Mesendoderm (in vitro differentiated cells): ENCODE measurements at regions not wholly inside any gene's neighbourhood (a gene's known extent, or its start where the extent isn't known, plus 50 kb on each side); places are given as distances from the start of the nearest gene placed in this dataset.

Source experiments
- DNase-seq: peaks from one replicate; pipeline ENCODE4 v3.0.0; 2013
- H2AK5ac ChIP-seq: 2 replicates; pipeline ENCODE4 v1.6.1; 2013; ENCODE audit warnings: low read length, inconsistent platforms
- H2BK120ac ChIP-seq: 2 replicates; pipeline ENCODE4 v1.6.1; 2013; ENCODE audit warnings: low read depth, mild to moderate bottlenecking, low read length, moderate library complexity, mixed read lengths
- H2BK15ac ChIP-seq: replicated peaks from 2 replicates; pipeline ENCODE4 v1.6.1; 2013; ENCODE audit warnings: low read depth, mild to moderate bottlenecking, moderate library complexity
- H2BK5ac ChIP-seq: 2 replicates; pipeline ENCODE4 v1.6.1; 2013; ENCODE audit warnings: low read length, inconsistent platforms
- H3K18ac ChIP-seq: 2 replicates; pipeline ENCODE4 v1.6.1; 2013; ENCODE audit warnings: mild to moderate bottlenecking, low read length, mixed read lengths
- H3K23ac ChIP-seq: one replicate; pipeline ENCODE4 v1.6.1; 2013; ENCODE audit warnings: low read length
- H3K27ac ChIP-seq: 2 replicates; pipeline ENCODE4 v1.5.1; 2013; ENCODE audit warnings: low read depth, mild to moderate bottlenecking, inconsistent platforms, low read length, moderate library complexity
- H3K27me3 ChIP-seq: 2 replicates; pipeline ENCODE4 v1.6.1; 2013; ENCODE audit warnings: low read length, control low read depth, mild to moderate bottlenecking, inconsistent platforms; ENCODE audit not compliant: insufficient read depth, poor library complexity
- H3K36me3 ChIP-seq: 2 replicates; pipeline ENCODE4 v1.6.1; 2013; ENCODE audit warnings: low read length, inconsistent platforms; ENCODE audit not compliant: control insufficient read depth, insufficient read depth
- H3K4ac ChIP-seq: one replicate; pipeline ENCODE4 v1.6.1; 2013; ENCODE audit warnings: low read depth, mild to moderate bottlenecking, low read length, moderate library complexity
- H3K4me1 ChIP-seq: 2 replicates; pipeline ENCODE4 v1.6.1; 2013; ENCODE audit warnings: low read depth, low read length, inconsistent platforms; ENCODE audit not compliant: control insufficient read depth
- H3K4me2 ChIP-seq: 2 replicates; pipeline ENCODE4 v1.6.1; 2013; ENCODE audit warnings: low read length
- H3K4me3 ChIP-seq: 2 replicates; pipeline ENCODE4 v1.5.1; 2013; ENCODE audit warnings: mild to moderate bottlenecking, low read length
- H3K56ac ChIP-seq: one replicate; pipeline ENCODE4 v1.6.1; 2013; ENCODE audit warnings: low read length
- H3K79me1 ChIP-seq: 2 replicates; pipeline ENCODE4 v1.6.1; 2013; ENCODE audit warnings: low read length, inconsistent platforms
- H3K79me2 ChIP-seq: 2 replicates; pipeline ENCODE4 v1.6.1; 2013; ENCODE audit warnings: mild to moderate bottlenecking, low read length; ENCODE audit not compliant: control insufficient read depth, insufficient read depth
- H3K9ac ChIP-seq: 2 replicates; pipeline ENCODE4 v1.6.1; 2013; ENCODE audit warnings: low read length, inconsistent platforms
- H4K5ac ChIP-seq: one replicate; pipeline ENCODE4 v1.6.1; 2013; ENCODE audit warnings: low read length
- H4K8ac ChIP-seq: one replicate; pipeline ENCODE4 v1.6.1; 2013; ENCODE audit warnings: low read depth, mild to moderate bottlenecking, control low read depth, low read length, moderate library complexity
- WGBS: extraction: QIAGEN DNeasy Blood & Tissue Kit; methylation state at CpG from one replicate; pipeline ENCODE4 v1.1.7; 2013; ENCODE audit warnings: low lambda C conversion rate, missing lambda C conversion rate; ENCODE audit not compliant: insufficient coverage; ENCODE audit errors: extremely low coverage; 5-methylcytosine and 5-hydroxymethylcytosine counted together

DNA sequence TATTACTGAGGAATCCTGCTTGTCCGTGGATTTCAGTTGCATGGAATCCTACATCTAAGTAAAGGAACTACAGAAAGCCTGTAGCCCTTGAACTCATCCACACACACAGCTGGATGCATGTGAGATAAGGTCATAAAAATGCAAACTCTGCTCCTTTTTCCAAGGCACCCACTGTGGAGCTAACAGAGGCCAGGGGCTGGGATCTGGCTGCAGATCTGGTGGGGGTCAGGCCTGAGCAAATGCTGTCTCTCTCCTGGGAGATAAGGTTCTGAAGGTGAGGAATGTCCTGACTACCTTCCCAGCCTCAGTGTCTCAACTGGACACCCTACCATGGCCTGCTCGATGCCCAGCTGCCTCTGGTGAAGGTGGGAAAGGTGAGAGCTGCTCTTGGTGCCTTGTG lies 321.5 kb downstream of the LRFN2 start:
- H3K27ac ChIP-seq: peak overlapping the region; percentile 3
- H4K8ac ChIP-seq: no peak overlapping the region
- H4K5ac ChIP-seq: no peak overlapping the region
- H2BK15ac ChIP-seq: no peak overlapping the region
- no peak overlapping the region for H3K18ac ChIP-seq
- no peak overlapping the region for H3K4ac ChIP-seq
- H3K4me1 ChIP-seq: peaks cover 26% of the 10 kb centered on the region
- H3K79me2 ChIP-seq: no peaks in the 10 kb centered on the region
- H3K4me3 ChIP-seq: no peak overlapping the region
- no peak overlapping the region for H2BK120ac ChIP-seq
- H3K79me1 ChIP-seq: no peaks in the 10 kb centered on the region
- H2BK5ac ChIP-seq: peak overlapping the region; percentile 81
- no peak overlapping the region for H3K9ac ChIP-seq
- H3K23ac ChIP-seq: no peak overlapping the region
- H3K36me3 ChIP-seq: no peaks in the 10 kb centered on the region
- peak overlapping the region; percentile 80 for H2AK5ac ChIP-seq
- H3K27me3 ChIP-seq: no peaks in the 10 kb centered on the region
- no peak overlapping the region for H3K4me2 ChIP-seq
- no CpG with 5 or more reads among the region's 2 CpGs for WGBS
- H3K56ac ChIP-seq: peak overlapping the region; percentile 39
- DNase-seq: peak; percentile 88

DNA sequence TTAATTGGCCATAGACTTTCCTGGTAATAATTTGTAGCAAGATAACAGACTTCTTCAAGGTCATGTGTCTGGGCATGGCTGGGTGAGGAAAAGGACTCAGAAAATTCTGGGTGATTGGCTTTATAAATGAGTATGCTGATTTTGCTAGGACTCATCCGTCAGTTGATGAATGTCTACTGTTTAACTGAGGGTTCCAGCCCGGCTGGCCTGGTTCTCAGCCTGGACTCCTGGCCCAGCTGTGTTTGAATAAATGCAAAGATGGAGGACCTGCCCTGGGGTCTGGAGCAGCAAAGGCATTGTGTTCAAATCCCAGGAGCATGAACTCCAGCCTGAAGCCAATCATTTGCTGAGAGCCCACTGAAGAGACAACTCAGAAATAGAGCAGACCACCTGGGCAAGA lies 323.2 kb downstream of the LRFN2 start:
- Histone ChIP-seq H3K4ac (no peak overlapping the region), H2BK15ac (no peak overlapping the region), H3K27me3 (no peaks in the 10 kb centered on the region), H2AK5ac (no peak overlapping the region), H3K27ac (no peak overlapping the region), H3K23ac (no peak overlapping the region), H3K36me3 (no peaks in the 10 kb centered on the region), H3K18ac (no peak overlapping the region), H3K4me2 (no peak overlapping the region), H3K56ac (no peak overlapping the region), H3K4me1 (peaks cover 20% of the 10 kb centered on the region), H4K5ac (no peak overlapping the region), H3K79me1 (no peaks in the 10 kb centered on the region), H2BK120ac (no peak overlapping the region), H2BK5ac (no peak overlapping the region), H3K9ac (no peak overlapping the region), H3K79me2 (no peaks in the 10 kb centered on the region), H3K4me3 (no peak overlapping the region), H4K8ac (no peak overlapping the region)
- no peak for DNase-seq
- no CpG with 5 or more reads among the region's 2 CpGs for WGBS

DNA sequence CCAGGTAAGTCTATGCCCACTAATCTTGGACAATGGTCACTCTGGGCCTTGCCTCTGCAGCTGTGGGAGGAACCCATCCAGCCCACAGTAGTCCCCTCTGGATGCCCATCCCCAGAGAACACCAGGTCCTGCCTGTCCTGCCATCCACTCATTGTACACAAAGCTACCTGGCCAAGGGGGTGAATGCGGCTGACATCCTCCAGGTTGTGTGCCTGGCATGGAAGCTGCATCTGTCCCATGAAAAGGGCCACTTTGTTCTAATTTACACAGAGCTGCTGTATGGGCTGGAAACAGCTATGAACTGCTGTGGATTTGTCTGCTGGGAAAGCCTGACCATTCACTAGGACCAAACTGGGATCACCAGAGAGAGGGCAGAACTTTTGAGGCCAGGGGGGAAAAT lies 324.8 kb downstream of the LRFN2 start:
- Histone ChIP-seq H3K56ac (no peak overlapping the region), H3K27me3 (no peaks in the 10 kb centered on the region), H3K23ac (no peak overlapping the region), H3K27ac (no peak overlapping the region), H3K36me3 (no peaks in the 10 kb centered on the region), H2BK5ac (no peak overlapping the region), H3K9ac (no peak overlapping the region), H3K4me2 (no peak overlapping the region), H4K8ac (no peak overlapping the region), H3K79me1 (no peaks in the 10 kb centered on the region), H2BK15ac (no peak overlapping the region), H3K18ac (no peak overlapping the region), H4K5ac (no peak overlapping the region), H3K4me1 (peaks cover 14% of the 10 kb centered on the region), H2AK5ac (no peak overlapping the region), H3K4ac (no peak overlapping the region), H3K4me3 (no peak overlapping the region), H2BK120ac (no peak overlapping the region), H3K79me2 (no peaks in the 10 kb centered on the region)
- WGBS: no CpG with 5 or more reads among the region's 1 CpG
- DNase-seq: no peak

DNA sequence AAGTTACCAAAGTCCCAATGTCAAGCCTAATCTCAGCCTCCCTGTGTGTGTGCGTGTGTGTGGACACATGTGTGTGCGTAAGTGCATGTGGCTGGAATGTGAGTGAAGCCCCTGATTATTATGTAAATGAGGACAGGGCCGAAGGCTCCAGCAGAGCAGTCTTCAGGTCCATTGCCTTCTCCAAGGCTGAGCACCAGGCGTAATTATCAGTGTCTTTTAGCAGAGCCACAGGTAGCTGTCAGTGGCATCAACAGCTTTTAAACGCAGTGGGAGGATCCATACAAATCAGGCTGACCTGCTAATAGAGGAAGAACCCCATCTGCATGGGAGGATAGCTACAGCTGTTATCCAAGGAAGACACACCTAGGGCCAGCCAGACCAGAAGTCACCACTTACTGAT lies 324.3 kb upstream of the MOCS1 start:
- H4K8ac ChIP-seq: no peak overlapping the region
- H3K56ac ChIP-seq: no peak overlapping the region
- H3K9ac ChIP-seq: no peak overlapping the region
- H3K23ac ChIP-seq: no peak overlapping the region
- H2BK15ac ChIP-seq: no peak overlapping the region
- no peak overlapping the region for H2AK5ac ChIP-seq
- DNase-seq: peak; percentile 60
- H3K79me1 ChIP-seq: no peaks in the 10 kb centered on the region
- H3K79me2 ChIP-seq: no peaks in the 10 kb centered on the region
- H2BK5ac ChIP-seq: no peak overlapping the region
- no peaks in the 10 kb centered on the region for H3K27me3 ChIP-seq
- no peak overlapping the region for H3K4me3 ChIP-seq
- no peak overlapping the region for H2BK120ac ChIP-seq
- no peak overlapping the region for H3K27ac ChIP-seq
- H3K18ac ChIP-seq: no peak overlapping the region
- H4K5ac ChIP-seq: no peak overlapping the region
- H3K4ac ChIP-seq: no peak overlapping the region
- no peaks in the 10 kb centered on the region for H3K36me3 ChIP-seq
- no CpG with 5 or more reads among the region's 5 CpGs for WGBS
- H3K4me1 ChIP-seq: no peaks in the 10 kb centered on the region
- H3K4me2 ChIP-seq: no peak overlapping the region

DNA sequence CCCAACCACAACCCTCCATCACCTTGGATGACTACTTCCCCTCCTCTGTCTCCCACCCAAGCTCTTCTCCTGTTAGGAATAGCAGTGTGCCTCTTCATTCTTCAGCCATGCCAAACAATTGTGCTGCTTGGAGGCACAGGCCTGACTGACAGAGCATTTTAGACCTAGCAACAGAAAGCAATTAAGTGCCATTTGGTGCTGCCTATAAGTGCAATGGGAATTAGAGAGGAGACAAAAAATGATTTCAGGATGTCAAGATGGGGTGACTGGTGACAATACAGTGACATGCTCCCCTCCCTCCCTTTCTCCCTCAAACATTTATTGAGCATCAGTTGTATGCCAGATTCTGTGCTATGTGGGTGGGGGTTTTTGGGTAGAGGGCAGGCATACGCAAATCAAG lies 322.6 kb upstream of the MOCS1 start:
- Histone ChIP-seq H3K79me1 (no peaks in the 10 kb centered on the region), H3K4ac (no peak overlapping the region), H3K4me1 (no peaks in the 10 kb centered on the region), H4K8ac (no peak overlapping the region), H3K9ac (no peak overlapping the region), H3K27ac (no peak overlapping the region), H3K27me3 (no peaks in the 10 kb centered on the region), H3K4me2 (no peak overlapping the region), H2BK5ac (no peak overlapping the region), H2BK15ac (no peak overlapping the region), H3K23ac (no peak overlapping the region), H2AK5ac (no peak overlapping the region), H3K18ac (no peak overlapping the region), H3K4me3 (no peak overlapping the region), H4K5ac (no peak overlapping the region), H3K79me2 (no peaks in the 10 kb centered on the region), H3K56ac (no peak overlapping the region), H2BK120ac (no peak overlapping the region), H3K36me3 (no peaks in the 10 kb centered on the region)
- no peak for DNase-seq
- WGBS: no CpG with 5 or more reads among the region's 1 CpG

DNA sequence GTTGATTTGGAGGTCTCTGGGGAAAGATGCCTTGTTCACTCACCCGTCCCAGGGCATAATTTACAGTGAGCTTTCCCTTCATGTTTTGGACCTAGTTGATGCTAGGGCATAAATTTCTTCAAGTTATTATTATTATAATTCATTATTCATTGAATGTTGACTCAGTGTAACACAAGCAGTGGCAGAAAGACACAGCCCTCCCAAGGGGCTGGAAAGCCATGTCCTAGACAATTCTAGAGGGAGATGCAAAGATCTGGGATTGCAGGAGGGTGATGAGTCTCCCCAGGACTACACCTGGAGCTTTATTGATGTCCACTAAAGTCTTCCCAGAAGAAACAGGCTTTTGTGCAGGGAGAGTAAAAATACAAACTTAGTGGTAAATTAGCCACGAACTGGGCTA lies 322.0 kb upstream of the MOCS1 start:
- H3K4me3 ChIP-seq: no peak overlapping the region
- H3K23ac ChIP-seq: no peak overlapping the region
- no peak overlapping the region for H3K4me2 ChIP-seq
- H3K18ac ChIP-seq: no peak overlapping the region
- no peak overlapping the region for H2BK120ac ChIP-seq
- no peak overlapping the region for H2BK5ac ChIP-seq
- no peaks in the 10 kb centered on the region for H3K36me3 ChIP-seq
- DNase-seq: no peak
- H2AK5ac ChIP-seq: no peak overlapping the region
- H3K27me3 ChIP-seq: no peaks in the 10 kb centered on the region
- H3K79me2 ChIP-seq: no peaks in the 10 kb centered on the region
- H3K56ac ChIP-seq: no peak overlapping the region
- no peak overlapping the region for H3K27ac ChIP-seq
- no peaks in the 10 kb centered on the region for H3K79me1 ChIP-seq
- no peak overlapping the region for H2BK15ac ChIP-seq
- H3K4ac ChIP-seq: no peak overlapping the region
- no peak overlapping the region for H4K5ac ChIP-seq
- no peaks in the 10 kb centered on the region for H3K4me1 ChIP-seq
- no CpG with 5 or more reads among the region's 2 CpGs for WGBS
- H4K8ac ChIP-seq: no peak overlapping the region
- no peak overlapping the region for H3K9ac ChIP-seq
